ENCODE measurements at regions not wholly inside any gene's neighbourhood (a gene's known extent, or its start where the extent isn't known, plus 50 kb on each side); places are given as distances from the start of the nearest gene placed in this dataset.

- TF ChIP-seq CREB1 (IDR thresholded peaks at IDR 0.05; ENCODE audit: low read depth) (no peak), TCF12 (IDR thresholded peaks at IDR 0.05; ENCODE audit: low read depth) (no peak), TAF1 (IDR thresholded peaks at IDR 0.05; ENCODE audit: low read depth) (no peak), RAD21 (IDR thresholded peaks at IDR 0.05; ENCODE audit: low read depth) (no peak), FOXM1 (IDR thresholded peaks at IDR 0.05; ENCODE audit: borderline replicate concordance, low read depth) (no peak), NFIC (IDR thresholded peaks at IDR 0.05) (no peak), CEBPB (IDR thresholded peaks at IDR 0.05) (no peak), EP300 (IDR thresholded peaks at IDR 0.05; ENCODE audit: borderline replicate concordance) (no peak)
- TF ChIP-seq, protein P1, sequence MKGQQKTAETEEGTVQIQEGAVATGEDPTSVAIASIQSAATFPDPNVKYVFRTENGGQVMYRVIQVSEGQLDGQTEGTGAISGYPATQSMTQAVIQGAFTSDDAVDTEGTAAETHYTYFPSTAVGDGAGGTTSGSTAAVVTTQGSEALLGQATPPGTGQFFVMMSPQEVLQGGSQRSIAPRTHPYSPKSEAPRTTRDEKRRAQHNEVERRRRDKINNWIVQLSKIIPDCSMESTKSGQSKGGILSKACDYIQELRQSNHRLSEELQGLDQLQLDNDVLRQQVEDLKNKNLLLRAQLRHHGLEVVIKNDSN (IDR thresholded peaks at IDR 0.05) = no peak
- TF ChIP-seq, protein P2, sequence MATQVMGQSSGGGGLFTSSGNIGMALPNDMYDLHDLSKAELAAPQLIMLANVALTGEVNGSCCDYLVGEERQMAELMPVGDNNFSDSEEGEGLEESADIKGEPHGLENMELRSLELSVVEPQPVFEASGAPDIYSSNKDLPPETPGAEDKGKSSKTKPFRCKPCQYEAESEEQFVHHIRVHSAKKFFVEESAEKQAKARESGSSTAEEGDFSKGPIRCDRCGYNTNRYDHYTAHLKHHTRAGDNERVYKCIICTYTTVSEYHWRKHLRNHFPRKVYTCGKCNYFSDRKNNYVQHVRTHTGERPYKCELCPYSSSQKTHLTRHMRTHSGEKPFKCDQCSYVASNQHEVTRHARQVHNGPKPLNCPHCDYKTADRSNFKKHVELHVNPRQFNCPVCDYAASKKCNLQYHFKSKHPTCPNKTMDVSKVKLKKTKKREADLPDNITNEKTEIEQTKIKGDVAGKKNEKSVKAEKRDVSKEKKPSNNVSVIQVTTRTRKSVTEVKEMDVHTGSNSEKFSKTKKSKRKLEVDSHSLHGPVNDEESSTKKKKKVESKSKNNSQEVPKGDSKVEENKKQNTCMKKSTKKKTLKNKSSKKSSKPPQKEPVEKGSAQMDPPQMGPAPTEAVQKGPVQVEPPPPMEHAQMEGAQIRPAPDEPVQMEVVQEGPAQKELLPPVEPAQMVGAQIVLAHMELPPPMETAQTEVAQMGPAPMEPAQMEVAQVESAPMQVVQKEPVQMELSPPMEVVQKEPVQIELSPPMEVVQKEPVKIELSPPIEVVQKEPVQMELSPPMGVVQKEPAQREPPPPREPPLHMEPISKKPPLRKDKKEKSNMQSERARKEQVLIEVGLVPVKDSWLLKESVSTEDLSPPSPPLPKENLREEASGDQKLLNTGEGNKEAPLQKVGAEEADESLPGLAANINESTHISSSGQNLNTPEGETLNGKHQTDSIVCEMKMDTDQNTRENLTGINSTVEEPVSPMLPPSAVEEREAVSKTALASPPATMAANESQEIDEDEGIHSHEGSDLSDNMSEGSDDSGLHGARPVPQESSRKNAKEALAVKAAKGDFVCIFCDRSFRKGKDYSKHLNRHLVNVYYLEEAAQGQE (IDR thresholded peaks at IDR 0.05; ENCODE audit: low read depth) = no peak
These were observed 625.4 kb downstream of the KCNJ2 start for GRCh38 chr17:70794738-70795137.
